NB4 (cell line): ENCODE measurements at regions not wholly inside any gene's neighbourhood (a gene's known extent, or its start where the extent isn't known, plus 50 kb on each side); places are given as distances from the start of the nearest gene placed in this dataset.

Experiments
- CTCF ChIP-seq: IDR thresholded peaks from one replicate; pipeline ENCODE4 v1.5.1; 2012; ENCODE audit warnings: low read depth, low read length
- MAX ChIP-seq: IDR thresholded peaks from 2 replicates; pipeline ENCODE4 v1.6.1; 2011; ENCODE audit warnings: low read depth, low read length

- TF ChIP-seq CTCF (no peak), MAX (no peak)
Measured at GRCh38 chr6:130298258-130298657, 67.6 kb upstream of the TMEM200A start.
